Erythroblast (primary cell): ENCODE measurements at regions not wholly inside any gene's neighbourhood (a gene's known extent, or its start where the extent isn't known, plus 50 kb on each side); places are given as distances from the start of the nearest gene placed in this dataset.

ENCODE experiments used
- DNase-seq, 2 experiments: peaks; one replicate each; lab custom pipeline; 2025; lab: John Stamatoyannopoulos, UW
- GATA1 ChIP-seq: IDR thresholded peaks from 2 replicates; pipeline ENCODE4 v1.6.1; 2011; ENCODE audit warnings: low read depth, mild to moderate bottlenecking, control low read depth, low read length, moderate library complexity
- POLR2A ChIP-seq: IDR thresholded peaks from 2 replicates; pipeline ENCODE4 v1.6.1; 2011; ENCODE audit warnings: mild to moderate bottlenecking, low read length

GRCh38 chr15:96692826-96693225, 362.3 kb downstream of the NR2F2 start:
- TF ChIP-seq GATA1: no peak
- no peak for TF ChIP-seq POLR2A
- DNase-seq: no peak

DNA sequence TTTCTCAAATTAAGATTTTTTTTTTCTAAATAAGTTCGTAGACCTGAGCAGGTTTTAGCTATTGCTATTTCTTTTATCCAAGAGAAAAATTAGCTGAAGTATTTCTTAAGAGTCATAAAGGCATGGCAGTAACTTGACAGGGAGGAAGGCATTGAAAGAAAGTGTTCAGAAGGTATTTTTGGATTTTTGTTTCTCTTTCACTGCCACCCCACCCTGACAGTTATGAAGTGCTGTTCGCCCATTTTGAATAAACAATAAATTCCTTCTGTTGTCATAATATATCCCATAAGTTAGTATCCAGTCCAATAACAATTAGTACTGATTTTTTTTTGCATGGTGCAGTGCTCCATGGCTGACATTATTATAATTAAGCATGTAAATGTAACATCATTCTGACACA, 363.0 kb downstream of the NR2F2 start:
- TF ChIP-seq GATA1: no peak
- no peak for TF ChIP-seq POLR2A
- no peak for DNase-seq

- TF ChIP-seq GATA1: no peak
- TF ChIP-seq POLR2A: no peak
- no peak for DNase-seq
Measured at GRCh38 chr15:96693990-96694517, 363.6 kb downstream of the NR2F2 start.

DNA sequence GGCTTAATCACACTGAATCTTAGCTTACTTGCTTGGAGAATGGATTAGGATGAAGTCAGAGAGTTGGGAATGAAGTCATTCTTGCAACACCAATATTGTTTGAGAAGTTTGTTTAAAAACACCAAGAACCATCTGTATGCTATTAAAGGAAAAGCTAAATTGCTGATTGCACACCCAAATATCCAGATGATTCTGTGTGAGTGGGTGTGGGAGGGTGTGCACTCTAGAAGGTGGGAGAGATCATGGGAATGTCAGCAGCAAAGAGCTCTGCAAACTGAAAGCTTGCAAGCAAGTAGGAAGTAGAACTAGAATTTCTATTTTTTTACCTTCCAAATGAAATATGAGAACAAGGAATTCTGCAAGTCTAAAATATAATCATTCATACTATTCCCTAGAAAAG, 364.9 kb downstream of the NR2F2 start:
- TF ChIP-seq GATA1: no peak
- TF ChIP-seq POLR2A: no peak
- no peak for DNase-seq

DNA sequence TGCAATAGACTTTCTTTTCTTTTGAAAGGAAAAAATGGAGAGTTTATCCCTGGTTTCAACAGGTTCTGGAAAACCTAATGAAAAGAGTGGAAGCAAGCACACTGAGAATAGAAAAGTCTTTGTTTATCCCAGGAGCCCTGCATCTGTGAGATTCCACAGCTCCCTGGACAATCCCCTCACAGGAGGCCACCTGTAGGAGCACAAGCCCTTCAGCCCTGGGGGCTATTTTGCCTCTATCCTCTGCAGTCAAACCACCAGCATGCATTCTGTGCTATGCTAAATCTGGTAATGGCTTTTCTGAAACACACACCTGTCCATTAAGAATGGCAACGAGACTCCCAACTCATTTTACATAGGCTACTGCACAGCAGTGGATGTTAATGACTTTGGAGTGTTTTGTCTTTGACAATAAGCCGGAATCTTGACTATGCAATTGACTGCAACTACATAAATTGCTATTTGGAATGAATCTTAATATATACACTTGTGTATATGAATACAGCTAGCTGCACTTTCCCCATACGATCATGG, 369.4 kb downstream of the NR2F2 start:
- DNase-seq: no peak
- no peak for TF ChIP-seq GATA1
- TF ChIP-seq POLR2A: no peak

DNA sequence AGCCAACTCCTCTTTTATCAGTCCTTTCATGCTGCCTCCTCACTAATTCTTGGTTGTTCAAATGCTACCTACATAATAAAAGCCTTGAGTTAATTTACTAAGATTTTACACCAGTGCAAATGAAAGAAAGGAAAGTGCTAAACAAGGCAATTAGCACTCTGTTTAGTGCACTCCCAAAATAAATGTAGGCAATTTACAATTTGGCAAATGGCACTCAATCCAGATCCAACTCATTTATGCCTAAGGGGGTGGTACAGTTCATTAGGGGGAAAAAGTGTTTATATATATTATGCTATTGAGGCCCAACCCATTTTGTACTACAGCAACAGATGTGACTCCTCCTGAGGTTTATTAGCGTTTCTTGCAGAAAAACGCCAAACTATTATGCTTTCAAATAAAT, 370.1 kb downstream of the NR2F2 start:
- TF ChIP-seq POLR2A: no peak
- TF ChIP-seq GATA1: no peak

GRCh38 chr15:96701443-96701842, 370.9 kb downstream of the NR2F2 start:
- no peak for DNase-seq
- TF ChIP-seq POLR2A (no peak), GATA1 (no peak)

More for the DNA sequence above, 370.1 kb downstream of the NR2F2 start:
- DNase-seq: no peak

DNA sequence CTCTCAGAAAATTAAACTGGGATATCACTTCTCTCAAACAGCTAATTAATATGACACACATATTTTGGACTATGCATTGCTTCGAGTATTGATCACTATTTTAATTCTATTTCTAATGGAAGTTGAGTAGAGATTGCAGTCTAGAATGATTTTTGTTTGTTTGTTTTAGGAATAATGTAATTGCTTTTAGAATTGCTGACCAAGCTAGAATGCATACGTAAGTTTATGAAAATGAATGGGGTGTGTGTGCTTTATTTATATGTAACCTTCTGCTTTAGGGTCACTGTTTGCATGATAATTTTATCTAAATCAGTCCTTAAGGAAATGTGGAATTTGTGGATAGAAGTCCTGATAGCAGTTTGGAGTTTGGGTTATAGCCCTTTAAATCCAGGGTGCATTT, 371.4 kb downstream of the NR2F2 start:
- no peak for TF ChIP-seq GATA1
- no peak for TF ChIP-seq POLR2A
- no peak for DNase-seq

GRCh38 chr15:96702589-96702988, 372.1 kb downstream of the NR2F2 start:
- DNase-seq: no peak
- TF ChIP-seq POLR2A (no peak), GATA1 (no peak)

DNA sequence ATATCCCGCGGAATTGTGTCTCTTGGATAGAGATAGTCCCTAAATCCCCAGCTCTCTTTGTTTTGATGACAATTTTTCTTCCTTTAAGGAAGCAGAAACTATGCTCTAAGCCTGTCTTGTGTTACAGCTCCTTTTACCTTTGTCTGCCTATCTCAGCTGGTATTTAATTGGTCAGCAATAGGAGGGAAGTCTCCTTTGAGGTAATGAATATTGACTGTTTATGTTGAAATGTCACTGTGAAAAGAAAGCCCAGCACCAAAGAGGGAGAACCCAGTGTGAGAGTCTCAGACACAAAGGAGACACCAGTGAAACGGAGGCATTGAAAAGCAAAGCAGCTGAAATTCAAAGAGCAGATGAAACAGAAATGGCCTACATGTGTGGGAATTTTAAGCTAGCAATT, 372.6 kb downstream of the NR2F2 start:
- DNase-seq: no peak
- TF ChIP-seq GATA1: no peak
- no peak for TF ChIP-seq POLR2A

DNA sequence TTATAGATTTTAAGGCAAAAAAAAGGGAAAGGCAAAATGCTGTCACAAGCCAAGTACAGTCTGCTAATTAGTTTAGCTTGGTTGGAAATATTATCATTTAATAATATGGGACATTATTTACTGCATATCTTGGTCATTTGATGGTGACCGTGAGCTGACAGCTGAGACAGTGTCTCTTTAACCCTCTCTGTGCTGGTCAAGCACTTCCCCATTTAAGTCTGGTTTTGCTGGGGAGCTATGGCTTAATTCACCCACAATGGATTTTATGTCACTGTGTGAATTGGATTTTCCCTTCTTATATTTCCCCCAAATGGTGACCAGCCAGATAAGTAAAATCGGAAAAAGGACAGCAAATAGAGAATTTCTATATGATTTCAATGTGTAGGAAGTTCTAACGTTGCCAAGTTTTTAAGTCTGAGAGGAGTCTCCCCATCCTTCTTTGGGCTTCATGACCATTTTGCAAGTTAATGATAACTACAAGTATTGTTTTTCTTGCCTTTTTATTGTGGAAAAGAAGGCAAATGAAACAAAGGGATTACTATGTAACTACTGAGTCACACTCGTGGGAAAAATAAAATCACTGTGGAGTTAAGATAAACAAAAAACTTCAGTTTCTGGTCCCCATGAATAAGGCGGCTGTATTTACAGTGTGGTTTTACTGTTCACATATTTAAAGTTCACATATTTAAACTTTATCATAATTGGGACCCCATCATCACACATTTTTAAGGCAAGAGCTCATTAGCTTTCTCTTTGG, 373.5 kb downstream of the NR2F2 start:
- no peak for DNase-seq
- TF ChIP-seq POLR2A: no peak

- TF ChIP-seq POLR2A: no peak
- DNase-seq: no peak
Measured at GRCh38 chr15:96716075-96716474, 385.6 kb downstream of the NR2F2 start.

- TF ChIP-seq POLR2A (no peak), GATA1 (no peak)
- DNase-seq: no peak
Measured at GRCh38 chr15:96716478-96716877, 386.0 kb downstream of the NR2F2 start.

DNA sequence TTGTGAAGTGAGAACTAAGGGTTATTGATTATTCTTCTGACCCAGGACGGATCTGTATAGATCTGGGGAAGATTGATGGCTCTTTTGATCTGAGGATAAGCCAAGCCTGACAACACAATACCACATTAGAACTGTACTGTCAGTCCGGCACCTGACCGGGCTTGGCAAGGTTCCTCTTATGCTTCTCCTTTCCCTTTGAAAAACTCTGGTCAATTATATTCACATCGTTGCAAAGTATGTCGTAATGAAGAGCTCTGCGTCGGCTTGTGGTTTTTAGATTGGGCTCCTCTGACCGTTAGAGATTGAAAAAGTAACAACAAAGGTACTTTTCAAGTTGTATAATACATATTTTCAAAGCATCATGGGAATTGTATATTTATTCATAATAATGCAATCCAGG, 389.8 kb downstream of the NR2F2 start:
- TF ChIP-seq POLR2A (no peak), GATA1 (no peak)
- no peak for DNase-seq

DNA sequence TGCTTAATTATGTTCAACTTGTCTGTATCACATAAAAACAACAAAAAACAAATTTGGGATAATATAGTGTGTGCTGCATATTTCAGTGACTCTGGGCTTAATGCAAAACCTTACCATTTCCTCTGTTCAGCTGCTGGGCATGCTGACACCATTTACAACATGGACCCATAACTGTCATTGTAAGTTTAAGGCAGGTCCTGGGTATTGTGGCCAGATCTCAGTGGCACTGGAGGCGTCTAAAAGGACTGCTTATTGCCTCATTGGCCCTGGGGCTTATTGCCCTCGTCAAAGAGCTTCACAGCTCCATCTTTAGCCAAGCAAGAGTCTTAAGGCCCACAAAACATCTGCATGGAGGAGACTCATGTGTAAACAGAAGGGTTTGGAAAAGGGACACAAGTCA, 390.2 kb downstream of the NR2F2 start:
- no peak for DNase-seq

GRCh38 chr15:96728591-96728990, 398.1 kb downstream of the NR2F2 start:
- TF ChIP-seq POLR2A (no peak), GATA1 (no peak)
- DNase-seq: no peak

More for the DNA sequence above, 390.2 kb downstream of the NR2F2 start:
- no peak for TF ChIP-seq GATA1
